ENCODE measurements at regions not wholly inside any gene's neighbourhood (a gene's known extent, or its start where the extent isn't known, plus 50 kb on each side); places are given as distances from the start of the nearest gene placed in this dataset.

DNA sequence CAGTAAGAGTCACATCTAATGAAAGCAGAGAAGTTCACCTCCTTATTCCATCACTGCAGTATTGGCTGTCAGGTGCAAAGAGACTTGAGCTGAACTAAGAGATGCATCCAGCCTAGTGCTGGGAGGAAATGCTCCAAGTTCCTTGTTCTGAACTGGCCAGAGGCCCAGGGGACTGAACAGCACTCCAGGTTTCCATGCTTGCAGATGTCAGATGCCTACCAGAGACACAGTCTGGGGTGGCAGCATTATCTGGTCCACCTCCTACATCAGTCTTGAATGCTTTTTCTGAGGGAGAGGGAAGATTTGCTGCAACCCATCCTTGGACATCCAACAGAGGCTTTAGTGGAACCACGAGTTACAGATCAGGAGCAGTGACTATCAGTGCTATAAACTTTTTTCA, 331.3 kb downstream of the CYRIA start:
- Histone ChIP-seq H3K9me3 (ENCODE audit: control insufficient read depth, insufficient read depth, low read length) (peaks cover 26% of the 10 kb centered on the region), H3K36me3 (ENCODE audit: control insufficient read depth, insufficient read depth, low read length) (no peaks in the 10 kb centered on the region), H3K27ac (ENCODE audit: insufficient read depth, low read length) (no peak overlapping the region), H4K5ac (ENCODE audit: low read depth, low read length) (no peak overlapping the region), H3K23ac (ENCODE audit: low read depth, low read length) (no peak overlapping the region), H3K79me1 (ENCODE audit: low read depth in 1 of 2, low read length in 2 of 2) (no peaks in the 10 kb centered on the region), H3K4me1 (ENCODE audit: control insufficient read depth, insufficient read depth, low read length) (no peaks in the 10 kb centered on the region), H3K56ac (ENCODE audit: extremely low read depth, insufficient read depth, low read length) (no peak overlapping the region), H4K91ac (ENCODE audit: insufficient read depth, low read depth, low read length) (no peak overlapping the region), H4K20me1 (ENCODE audit: insufficient read depth, low read length) (no peaks in the 10 kb centered on the region), H3K14ac (replicated peaks; ENCODE audit: low read depth, low read length) (no peak overlapping the region), H2AK9ac (replicated peaks; ENCODE audit: low read depth, low read length, poor library complexity) (no peak overlapping the region), H3K9ac (ENCODE audit: low read depth, low read length) (no peak overlapping the region), H3K4me2 (ENCODE audit: low read depth, low read length) (no peak overlapping the region), H2BK5ac (ENCODE audit: low read depth, low read length, poor library complexity, severe bottlenecking) (no peak overlapping the region), H4K8ac (ENCODE audit: low read depth in 2 of 2, low read length in 2 of 2) (no peak overlapping the region), H3K9me1 (ENCODE audit: insufficient read depth, low read length) (no peaks in the 10 kb centered on the region), H2AFZ (replicated peaks; ENCODE audit: low read length, poor library complexity) (no peak overlapping the region), H2BK20ac (ENCODE audit: low read depth, low read length) (no peak overlapping the region), H3K18ac (ENCODE audit: low read depth, low read length) (no peak overlapping the region), H2BK15ac (ENCODE audit: low read depth, low read length) (no peak overlapping the region), H3K4me3 (ENCODE audit: insufficient read depth, low read depth, low read length) (no peak overlapping the region), H2AK5ac (ENCODE audit: low read depth, low read length) (no peak overlapping the region), H2BK120ac (ENCODE audit: low read depth, low read length) (no peak overlapping the region), H3K27me3 (ENCODE audit: control insufficient read depth, insufficient read depth, low read length) (no peaks in the 10 kb centered on the region), H3K4ac (ENCODE audit: low read depth, low read length) (no peak overlapping the region)
- no peak for ATAC-seq (ENCODE audit: low read depth)
- no CpG with 5 or more reads among the region's 1 CpG for WGBS, 2 experiments (ENCODE audit: extremely low coverage in 2 of 2, insufficient read length in 1 of 2)
- in situ Hi-C loops (cut with MboI; ENCODE audit: low sequenced_read_pairs) (no loop called here), intact Hi-C loops (cut with micrococcal nuclease) (no loop called here), dilution Hi-C loops (cut with HindIII; ENCODE audit: low sequenced_read_pairs, unreplicated experiment) (no loop called here)
- TF ChIP-seq BHLHE40 (IDR thresholded peaks at IDR 0.05; ENCODE audit: low read depth, low read length), result no peak
- no peak for TF ChIP-seq RFX5 (IDR thresholded peaks at IDR 0.05; ENCODE audit: low read depth, low read length)
- TF ChIP-seq CHD1 (IDR thresholded peaks at IDR 0.05; ENCODE audit: low read depth, low read length), result no peak
- TF ChIP-seq MAFK (IDR thresholded peaks at IDR 0.05; ENCODE audit: low read depth, low read length), result no peak
- TF ChIP-seq, protein P1, sequence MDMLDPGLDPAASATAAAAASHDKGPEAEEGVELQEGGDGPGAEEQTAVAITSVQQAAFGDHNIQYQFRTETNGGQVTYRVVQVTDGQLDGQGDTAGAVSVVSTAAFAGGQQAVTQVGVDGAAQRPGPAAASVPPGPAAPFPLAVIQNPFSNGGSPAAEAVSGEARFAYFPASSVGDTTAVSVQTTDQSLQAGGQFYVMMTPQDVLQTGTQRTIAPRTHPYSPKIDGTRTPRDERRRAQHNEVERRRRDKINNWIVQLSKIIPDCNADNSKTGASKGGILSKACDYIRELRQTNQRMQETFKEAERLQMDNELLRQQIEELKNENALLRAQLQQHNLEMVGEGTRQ (IDR thresholded peaks at IDR 0.05; ENCODE audit: low read depth, low read length), result no peak
- no peak for TF ChIP-seq RCOR1 (IDR thresholded peaks at IDR 0.05; ENCODE audit: insufficient replicate concordance, low read length)
- TF ChIP-seq, protein P2, sequence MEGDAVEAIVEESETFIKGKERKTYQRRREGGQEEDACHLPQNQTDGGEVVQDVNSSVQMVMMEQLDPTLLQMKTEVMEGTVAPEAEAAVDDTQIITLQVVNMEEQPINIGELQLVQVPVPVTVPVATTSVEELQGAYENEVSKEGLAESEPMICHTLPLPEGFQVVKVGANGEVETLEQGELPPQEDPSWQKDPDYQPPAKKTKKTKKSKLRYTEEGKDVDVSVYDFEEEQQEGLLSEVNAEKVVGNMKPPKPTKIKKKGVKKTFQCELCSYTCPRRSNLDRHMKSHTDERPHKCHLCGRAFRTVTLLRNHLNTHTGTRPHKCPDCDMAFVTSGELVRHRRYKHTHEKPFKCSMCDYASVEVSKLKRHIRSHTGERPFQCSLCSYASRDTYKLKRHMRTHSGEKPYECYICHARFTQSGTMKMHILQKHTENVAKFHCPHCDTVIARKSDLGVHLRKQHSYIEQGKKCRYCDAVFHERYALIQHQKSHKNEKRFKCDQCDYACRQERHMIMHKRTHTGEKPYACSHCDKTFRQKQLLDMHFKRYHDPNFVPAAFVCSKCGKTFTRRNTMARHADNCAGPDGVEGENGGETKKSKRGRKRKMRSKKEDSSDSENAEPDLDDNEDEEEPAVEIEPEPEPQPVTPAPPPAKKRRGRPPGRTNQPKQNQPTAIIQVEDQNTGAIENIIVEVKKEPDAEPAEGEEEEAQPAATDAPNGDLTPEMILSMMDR (conservative IDR thresholded peaks at IDR 0.05; ENCODE audit: low read depth, low read length), result no peak
- TF ChIP-seq POLR2A (IDR thresholded peaks at IDR 0.05; ENCODE audit: low read depth, low read length), result no peak
- no peak for TF ChIP-seq MXI1 (IDR thresholded peaks at IDR 0.05; ENCODE audit: borderline replicate concordance, low read depth, low read length)
- TF ChIP-seq NFE2L2 (IDR thresholded peaks at IDR 0.05; ENCODE audit: low read depth, low read length), result no peak
- no peak for TF ChIP-seq SMC3 (IDR thresholded peaks at IDR 0.05; ENCODE audit: low read depth, low read length)
- TF ChIP-seq MAZ (IDR thresholded peaks at IDR 0.05; ENCODE audit: borderline replicate concordance, low read depth, low read length), result no peak
- TF ChIP-seq RAD21 (IDR thresholded peaks at IDR 0.05; ENCODE audit: low read length), result no peak
- no peak for TF ChIP-seq FOS (IDR thresholded peaks at IDR 0.05; ENCODE audit: low read depth, low read length)
- no peak for TF ChIP-seq CEBPB (IDR thresholded peaks at IDR 0.05; ENCODE audit: low read depth, low read length)
- no peak for TF ChIP-seq ELK1 (IDR thresholded peaks at IDR 0.05; ENCODE audit: borderline replicate concordance, low read depth, low read length)
- no peak for DNase-seq
- no TSS peak for BruUV-seq (replicated peaks)
- CTCF ChIA-PET, result no interaction called here
- POLR2A ChIA-PET (ENCODE audit: unreplicated experiment), result no interaction called here

Data from IMR-90 (cell line).